Mucosa of rectum (tissue), 2 donors: ENCODE measurements at regions not wholly inside any gene's neighbourhood (a gene's known extent, or its start where the extent isn't known, plus 50 kb on each side); places are given as distances from the start of the nearest gene placed in this dataset.
"Not testable (repeated sequence)": the region's sequence is repeated elsewhere in the genome, so short reads cannot be mapped to it uniquely, and the experiment has no call there.

ENCODE experiments used
- H3K27ac ChIP-seq, 2 donors: one replicate each; pipeline ENCODE4 v1.7.0; 2013; ENCODE audit warnings: inconsistent platforms in 2 of 2, low read depth in 2 of 2, low read length in 2 of 2
- H3K27me3 ChIP-seq, 2 donors: one replicate each; pipeline ENCODE4 v1.7.0; 2013; ENCODE audit warnings: low read length in 2 of 2; ENCODE audit not compliant: control insufficient read depth in 2 of 2, insufficient read depth in 2 of 2
- H3K36me3 ChIP-seq, 2 donors: one replicate each; pipeline ENCODE4 v1.7.0; 2013; ENCODE audit warnings: low read length in 2 of 2; ENCODE audit not compliant: control insufficient read depth in 2 of 2, insufficient read depth in 2 of 2
- H3K4me1 ChIP-seq, 2 donors: one replicate each; pipeline ENCODE4 v1.7.0; 2013; ENCODE audit warnings: low read length in 2 of 2, mild to moderate bottlenecking in 1 of 2; ENCODE audit not compliant: control insufficient read depth in 2 of 2, insufficient read depth in 2 of 2
- H3K4me3 ChIP-seq, 2 donors: one replicate each; pipeline ENCODE4 v1.7.0; 2013; ENCODE audit warnings: low read length in 2 of 2
- H3K9ac ChIP-seq, 2 donors: one replicate each; pipeline ENCODE4 v1.7.0; 2013; ENCODE audit warnings: low read length in 2 of 2, low read depth in 1 of 2, mild to moderate bottlenecking in 1 of 2
- H3K9me3 ChIP-seq, 2 donors: one replicate each; pipeline ENCODE4 v1.7.0; 2013; ENCODE audit warnings: low read length in 2 of 2; ENCODE audit not compliant: control insufficient read depth in 2 of 2
- donor health status: healthy.
- donor health status: Normal muscosa, but diverticular disease.

DNA sequence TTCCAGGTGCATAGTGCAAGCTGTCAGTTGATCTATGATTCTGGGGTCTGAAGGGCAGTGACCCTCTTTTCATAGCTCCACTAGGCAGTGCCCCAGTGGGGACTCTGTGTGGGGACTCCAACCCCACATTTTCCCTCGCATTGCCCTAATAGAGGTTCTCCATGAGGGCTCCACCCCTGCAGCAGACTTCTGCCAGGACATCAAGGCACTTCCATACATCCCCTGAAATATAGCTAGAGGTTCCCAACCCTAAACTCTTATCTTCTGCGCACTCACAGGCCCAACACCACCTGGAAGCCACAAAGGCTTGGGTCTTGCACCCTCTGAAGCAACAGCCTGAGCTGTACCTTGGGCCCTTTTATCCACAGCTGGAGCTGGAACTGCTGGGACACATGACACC lies 65.7 kb upstream of the PKN2 start:
- Histone ChIP-seq H3K36me3 (no peaks in the 10 kb centered on the region), H3K4me1 (peaks cover 0 to 5% of the 10 kb centered on the region in 2 donors), H3K27me3 (no peaks in the 10 kb centered on the region), H3K4me3 (no peak overlapping the region), H3K27ac (no peak overlapping the region), H3K9me3 (peaks cover 4 to 7% of the 10 kb centered on the region in 2 donors), H3K9ac (no peak overlapping the region)

DNA sequence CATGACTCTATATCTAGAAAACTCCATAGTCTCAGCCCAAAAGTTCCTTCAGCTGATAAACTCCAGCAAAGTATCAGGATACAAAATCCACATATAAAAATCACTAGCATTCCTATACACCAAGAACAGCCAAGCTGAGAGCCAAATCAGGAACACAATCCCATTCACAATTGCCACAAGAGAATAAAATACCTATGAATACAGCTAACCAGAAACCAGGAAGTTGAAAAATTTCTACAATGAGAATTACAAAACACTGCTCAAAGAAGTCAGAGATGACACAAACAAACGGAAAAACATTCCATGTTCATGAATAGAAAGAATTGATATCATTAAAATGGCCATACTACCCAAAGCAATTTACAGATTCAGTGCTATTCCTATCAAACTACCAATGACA lies 61.0 kb upstream of the PKN2 start:
- H3K9ac ChIP-seq, H3K4me3 ChIP-seq, H3K9me3 ChIP-seq, H3K27ac ChIP-seq, H3K4me1 ChIP-seq, H3K36me3 ChIP-seq, H3K27me3 ChIP-seq: not testable (repeated sequence)
